NCI-H82 treated with DMSO at 0.1 percent for 48 hours (cell line): ENCODE measurements at regions not wholly inside any gene's neighbourhood (a gene's known extent, or its start where the extent isn't known, plus 50 kb on each side); places are given as distances from the start of the nearest gene placed in this dataset.

Experiments used
- DNase-seq: peaks from one replicate; lab custom pipeline; 2025; ENCODE audit not compliant: unreplicated experiment; lab: John Stamatoyannopoulos, UW

DNA sequence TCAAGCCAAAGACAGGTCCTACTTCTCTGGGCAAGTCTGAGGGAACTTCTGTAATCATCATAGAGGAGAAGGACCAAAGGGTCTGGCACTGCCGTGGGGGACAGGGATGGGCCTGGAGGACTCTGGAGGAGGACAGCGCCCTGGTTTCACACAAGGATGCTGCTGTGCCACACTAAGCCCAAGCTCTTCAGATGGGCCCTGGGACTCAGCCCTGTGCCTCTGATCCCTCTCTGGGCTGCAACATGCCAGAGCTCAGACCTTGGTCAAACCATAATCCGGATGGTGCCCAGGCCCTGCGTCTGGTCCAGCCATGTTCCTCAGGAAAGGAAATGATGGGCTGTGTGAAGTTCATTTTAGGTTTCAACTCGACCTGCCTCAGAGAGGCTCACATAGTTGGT is 222.0 kb upstream of the COPS8 start:
- no peak for DNase-seq

DNA sequence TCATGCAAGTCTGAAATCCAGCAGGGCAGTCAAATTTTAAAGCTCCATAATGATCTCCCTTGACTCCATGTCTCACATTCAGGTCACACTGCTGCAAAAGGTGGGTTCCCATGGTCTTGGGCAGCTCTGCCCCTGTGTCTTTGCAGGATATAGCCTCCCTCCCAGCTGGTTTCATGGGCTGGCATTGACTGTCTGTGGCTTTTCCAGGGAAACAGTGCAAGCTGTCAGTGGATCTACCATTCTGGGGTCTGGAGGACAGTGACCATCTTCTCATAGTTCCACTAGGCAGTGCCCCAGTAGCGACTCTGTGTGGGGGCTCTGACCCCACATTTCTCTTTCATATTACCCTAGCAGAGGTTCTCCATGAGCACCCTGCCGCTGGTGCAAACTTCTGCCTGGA is 220.6 kb upstream of the COPS8 start:
- DNase-seq, result no peak

DNA sequence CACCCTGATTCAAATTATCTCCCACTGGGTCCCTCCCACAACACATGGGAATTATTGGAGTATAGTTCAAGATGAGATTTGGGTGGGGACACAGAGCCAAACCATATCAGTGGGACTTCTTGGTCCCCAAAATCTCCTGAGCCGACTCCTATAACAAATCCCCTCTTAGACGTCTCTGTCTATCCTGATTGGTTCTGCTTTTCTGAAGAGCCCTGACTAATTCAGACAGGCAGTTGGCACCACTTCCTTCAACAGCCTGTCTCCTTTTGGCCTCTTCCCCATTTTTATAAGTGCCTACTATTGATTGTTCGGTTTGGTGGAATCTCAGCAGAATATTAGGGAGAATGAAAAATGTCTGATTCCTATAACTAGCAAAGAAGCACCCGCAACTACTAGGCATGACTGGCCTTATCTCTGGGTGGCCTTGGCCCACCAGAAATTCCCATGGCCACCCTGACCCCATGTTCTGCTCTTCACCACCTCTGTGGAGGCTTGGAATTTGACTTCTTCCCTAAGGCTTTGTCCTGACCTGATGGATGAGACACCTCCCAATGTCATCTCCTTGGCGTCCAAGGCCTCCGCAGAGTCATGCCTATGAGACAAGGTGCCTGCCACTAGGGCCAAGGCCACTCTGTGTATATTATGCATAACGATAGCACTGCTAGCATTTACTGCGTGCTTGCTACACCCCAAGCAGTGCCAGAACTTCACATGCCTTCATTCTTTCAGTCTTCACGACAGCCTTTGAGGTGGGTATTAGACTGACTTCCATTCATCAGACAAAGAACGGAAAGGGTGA is 218.9 kb upstream of the COPS8 start:
- no peak for DNase-seq

DNA sequence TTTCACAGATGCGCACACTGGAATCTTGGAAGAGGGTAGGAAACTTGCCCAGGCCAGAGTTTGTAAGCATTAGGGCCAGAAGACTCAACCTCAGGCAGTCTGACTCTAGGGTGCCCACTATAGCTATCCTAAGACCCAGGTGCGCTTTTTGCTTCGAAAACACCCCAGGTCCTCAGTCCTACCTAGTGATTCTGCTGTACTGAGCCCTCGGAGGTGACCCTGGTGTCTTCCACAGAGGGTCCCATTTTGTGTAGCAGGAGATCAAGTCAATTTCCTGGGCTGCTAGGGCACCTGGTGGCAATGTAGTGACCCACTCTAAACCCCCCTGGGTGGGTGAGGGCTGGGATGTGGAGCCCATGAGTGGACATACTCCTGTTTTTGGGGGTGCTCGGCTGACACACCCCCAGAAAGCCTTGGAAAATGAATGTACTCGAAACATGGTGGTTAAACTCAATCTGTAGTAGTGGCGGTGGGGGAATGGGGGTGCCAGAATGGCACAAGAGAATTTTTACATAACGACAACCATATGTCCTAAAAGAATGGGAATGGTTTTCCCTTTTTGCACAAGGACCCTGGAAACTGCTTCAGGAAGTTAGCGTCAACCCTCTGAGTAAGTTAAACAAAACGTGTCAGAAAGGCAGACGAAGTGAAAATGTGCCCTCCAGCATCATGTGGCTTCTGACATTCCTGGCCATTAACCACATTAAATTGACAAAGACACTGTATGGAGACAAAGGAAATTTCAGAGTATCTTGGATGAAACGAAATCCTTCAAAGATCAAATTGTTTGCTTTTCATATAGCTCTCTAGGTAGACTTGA is 218.0 kb upstream of the COPS8 start:
- DNase-seq, result no peak

DNA sequence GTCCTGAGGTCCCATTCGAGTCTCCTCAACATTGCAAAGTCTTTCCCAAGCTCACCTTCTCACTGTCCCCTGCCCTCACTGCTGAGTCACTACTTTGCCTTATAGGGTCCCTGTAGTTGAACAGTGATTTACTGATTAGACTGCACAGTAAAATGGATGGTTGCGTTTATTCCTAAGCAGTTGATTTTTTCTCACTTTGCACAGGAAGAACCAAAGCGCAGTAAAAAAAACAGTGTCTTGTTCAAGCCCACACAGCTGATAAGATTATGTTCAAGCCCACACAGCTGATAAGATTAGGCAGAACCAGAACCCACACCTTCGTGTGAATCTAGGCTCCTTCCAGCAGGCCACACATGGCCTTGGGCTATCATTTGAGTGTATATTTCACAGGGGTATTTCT is 215.3 kb upstream of the COPS8 start:
- DNase-seq, result no peak

DNA sequence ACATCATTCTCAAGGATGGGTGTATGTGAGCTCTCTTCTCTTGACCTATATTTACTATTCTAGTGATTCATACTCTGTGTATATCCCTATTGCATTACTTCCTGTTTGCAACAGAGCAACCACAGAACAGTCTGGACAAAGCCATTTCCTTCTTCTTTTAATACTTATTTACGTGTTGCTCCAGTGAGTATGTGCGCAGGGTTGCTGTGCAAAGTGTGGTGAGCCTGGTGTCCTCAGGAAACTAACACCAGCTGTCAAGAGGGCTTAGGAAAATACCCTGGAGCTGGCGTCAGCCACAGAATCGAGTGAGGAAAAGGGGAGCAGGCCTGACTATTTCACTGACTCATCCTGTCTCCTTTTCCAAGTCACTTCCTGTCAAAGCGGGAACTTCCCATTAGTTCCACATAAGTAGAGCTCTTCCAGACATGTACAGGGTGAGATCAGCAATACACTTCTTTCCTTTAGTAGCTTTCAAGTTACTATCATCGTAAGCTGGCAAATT is 214.1 kb upstream of the COPS8 start:
- DNase-seq, result no peak

DNA sequence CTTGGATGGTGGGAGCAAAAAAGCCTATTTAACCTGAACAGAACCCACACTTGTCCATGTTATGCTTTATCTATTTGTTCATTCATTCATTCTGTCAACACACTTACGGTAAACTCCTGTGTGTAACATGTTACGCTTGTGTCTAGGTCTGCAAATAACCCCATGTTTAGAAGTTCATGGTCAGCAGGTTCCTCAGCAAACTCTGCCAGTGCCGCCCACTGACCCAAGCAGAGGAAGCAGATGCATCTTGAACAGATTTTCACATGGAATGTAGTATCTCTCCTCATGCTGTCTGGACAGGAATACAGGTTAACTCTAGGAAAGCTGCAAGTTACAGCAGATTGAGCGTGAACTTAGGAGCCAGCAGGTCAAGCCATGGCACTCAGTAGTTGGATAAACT is 213.7 kb upstream of the COPS8 start:
- DNase-seq, result no peak

DNA sequence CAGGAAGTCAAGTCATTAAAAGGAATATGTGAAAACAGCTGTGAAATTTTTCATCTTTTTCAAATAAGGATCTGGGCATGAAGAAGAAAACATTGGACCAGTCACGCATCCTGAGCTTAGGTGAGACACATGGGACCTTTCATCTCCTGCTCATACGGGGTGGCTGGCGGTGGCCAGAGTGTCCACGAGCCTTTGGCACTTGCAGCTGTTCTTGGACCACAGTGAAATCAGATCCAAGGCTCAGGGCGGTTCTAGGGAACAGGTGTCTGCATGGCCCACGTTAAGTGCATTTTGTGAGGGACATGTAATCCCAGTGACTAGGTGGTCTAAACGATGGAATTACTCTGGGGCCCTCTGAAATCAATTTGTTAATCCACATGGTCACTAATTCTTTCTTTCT is 212.7 kb upstream of the COPS8 start:
- DNase-seq, result no peak

DNA sequence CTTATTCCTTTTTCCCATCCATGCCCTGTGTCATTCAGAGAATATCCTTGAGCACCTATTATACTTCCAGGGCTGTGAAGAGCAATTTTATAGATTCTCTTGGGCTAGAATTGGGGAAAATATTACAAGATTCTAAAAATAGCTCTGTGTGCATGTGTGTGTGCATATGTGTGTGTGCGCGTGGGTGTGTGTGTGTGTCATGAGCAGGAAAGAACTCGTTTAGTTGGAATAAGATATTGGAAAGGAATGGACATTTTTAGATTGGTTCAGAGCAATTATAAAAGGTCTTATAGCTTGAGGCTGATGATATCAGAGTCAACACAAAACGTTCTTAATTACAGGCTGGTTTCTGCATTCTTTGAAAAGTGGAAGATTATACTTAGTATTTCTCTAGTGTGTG is 212.1 kb upstream of the COPS8 start:
- no peak for DNase-seq

DNA sequence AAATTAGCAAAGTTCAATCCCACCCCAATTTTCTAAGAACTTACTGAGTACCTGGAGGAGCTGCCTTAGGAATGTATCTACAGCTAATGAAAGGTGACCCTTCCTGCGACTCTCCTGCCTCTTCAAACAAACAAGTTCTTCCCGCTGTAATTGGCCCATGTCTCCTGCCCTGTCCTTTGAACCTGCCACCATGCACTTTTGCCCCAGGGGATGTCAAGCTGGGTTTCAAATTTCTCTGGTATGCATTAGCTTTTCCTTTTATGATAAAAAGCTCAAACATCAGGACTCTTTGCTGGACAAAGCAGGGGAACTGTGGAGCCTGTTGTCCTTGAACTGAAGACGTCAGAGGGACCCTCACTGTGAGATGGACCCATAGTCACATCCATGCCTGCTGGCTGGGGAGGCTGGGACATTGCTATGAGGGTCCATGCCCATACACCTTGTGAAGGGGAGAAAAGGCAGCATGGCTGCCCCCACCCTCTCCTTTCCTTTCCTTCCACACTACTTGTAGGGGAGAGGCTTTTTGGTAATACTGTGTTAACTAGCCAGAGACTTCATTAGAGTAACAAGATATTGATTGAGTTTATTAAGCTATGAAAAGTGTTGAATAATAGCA is 210.7 kb upstream of the COPS8 start:
- DNase-seq, result no peak

DNA sequence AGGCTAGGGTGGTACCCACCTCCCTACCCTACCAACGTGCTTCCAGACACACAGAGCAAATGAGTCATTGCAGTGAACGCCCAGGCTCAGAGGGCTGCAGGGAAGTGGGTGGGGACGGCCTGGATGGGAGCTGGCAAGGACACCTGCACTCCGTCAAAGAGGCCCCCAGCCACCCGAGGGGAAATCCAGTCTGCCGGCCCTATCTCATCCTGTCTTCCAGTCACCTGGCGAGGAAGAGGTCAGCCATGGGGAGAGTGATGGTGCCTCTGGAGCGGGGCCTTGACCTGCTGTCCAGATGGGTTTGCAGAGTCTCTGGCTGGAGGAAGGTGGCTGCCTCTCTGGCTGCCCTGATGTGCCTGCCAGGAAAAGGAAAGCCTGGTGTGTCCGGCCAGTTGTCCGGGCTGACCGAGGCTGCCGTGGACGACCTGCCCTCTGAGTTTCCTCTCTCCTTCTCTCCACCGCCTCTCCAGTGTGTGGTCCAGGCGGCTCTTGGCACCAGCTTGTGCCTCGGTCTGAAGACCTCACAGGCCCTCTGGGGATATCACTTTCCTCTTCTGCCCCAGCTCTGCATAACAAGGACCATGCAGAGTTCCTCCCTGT is 209.7 kb upstream of the COPS8 start:
- no peak for DNase-seq

DNA sequence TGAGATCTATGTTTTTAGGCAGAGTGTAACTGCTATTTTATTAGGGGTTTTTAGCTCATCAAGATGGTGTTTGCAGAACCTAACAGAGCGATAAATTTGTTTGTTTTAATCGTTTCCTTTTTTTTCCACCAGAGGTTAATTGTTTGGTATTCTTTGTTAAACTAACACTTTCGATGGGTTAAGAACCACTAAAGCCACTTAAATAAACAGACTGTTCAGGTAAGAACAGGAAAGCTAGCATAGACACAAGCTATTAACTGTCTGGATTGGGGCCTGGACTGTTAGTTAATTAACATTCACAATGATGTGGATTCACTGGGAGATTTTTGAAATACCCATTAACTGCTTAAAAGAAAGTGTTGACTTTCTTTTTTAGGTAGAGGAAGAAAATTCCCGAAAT is 209.0 kb upstream of the COPS8 start:
- no peak for DNase-seq

DNA sequence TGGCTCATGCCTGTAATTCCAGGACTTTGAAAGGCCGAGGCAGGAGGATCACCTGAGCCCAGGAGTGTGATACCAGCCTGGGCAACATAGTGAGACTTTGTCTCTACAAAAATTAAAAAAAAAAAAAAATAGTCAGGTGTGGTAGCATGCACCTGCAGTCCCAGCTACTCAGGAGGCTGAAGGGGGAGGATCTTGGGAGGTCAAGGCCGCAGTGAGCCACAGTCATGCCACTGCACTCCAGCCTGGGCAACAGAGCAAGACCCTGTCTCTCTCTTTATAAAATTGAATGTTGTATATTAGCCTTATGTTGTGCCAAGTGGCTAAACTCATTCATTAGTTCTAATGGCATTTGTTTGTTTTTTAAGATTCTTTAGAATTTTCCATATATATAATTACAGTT is 207.7 kb upstream of the COPS8 start:
- no peak for DNase-seq

DNA sequence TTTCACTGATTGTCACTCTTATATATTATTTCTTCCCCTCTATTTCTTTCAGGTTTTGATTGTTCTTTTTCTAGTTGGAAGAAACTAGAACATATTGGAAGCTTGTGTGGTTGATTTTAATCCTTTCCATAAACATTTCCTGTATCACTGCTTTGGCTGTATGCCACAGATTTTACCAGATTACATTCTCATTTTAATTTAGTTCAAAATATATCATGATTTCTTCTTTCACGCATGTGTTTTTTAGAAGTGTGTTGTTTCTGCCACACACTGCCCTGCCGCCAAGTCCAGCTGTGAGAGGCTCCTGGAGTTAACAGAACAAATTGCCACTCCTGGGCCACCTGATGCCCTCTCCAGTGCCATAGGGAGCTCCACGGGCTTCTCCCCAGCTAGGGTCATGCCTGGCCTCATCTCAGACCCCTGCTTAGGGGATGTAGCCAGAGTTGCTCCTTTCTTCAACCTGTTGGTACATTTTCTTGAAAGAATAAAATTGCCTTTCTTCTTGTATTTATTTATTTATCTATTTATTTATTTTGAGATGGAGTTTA is 206.2 kb upstream of the COPS8 start:
- DNase-seq, result no peak

DNA sequence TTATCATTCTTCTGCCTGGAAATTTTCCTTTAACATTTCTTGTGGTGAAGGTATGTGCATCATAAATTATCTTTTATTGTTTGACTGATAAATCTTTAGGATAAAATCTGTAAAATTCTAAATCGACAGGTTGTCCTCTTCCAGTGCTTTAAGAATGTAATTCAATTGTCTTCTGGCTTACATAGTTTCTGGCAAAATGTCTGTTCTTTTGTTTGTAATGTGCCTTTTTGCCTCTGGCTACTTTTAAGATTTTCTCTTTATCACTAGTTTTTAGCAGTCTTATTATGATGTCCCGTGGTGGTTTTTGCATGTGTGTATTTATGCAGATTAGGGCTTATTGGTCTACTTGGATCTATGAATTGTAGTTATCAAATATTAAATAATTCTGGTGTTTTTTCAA is 203.6 kb upstream of the COPS8 start:
- DNase-seq, result no peak

DNA sequence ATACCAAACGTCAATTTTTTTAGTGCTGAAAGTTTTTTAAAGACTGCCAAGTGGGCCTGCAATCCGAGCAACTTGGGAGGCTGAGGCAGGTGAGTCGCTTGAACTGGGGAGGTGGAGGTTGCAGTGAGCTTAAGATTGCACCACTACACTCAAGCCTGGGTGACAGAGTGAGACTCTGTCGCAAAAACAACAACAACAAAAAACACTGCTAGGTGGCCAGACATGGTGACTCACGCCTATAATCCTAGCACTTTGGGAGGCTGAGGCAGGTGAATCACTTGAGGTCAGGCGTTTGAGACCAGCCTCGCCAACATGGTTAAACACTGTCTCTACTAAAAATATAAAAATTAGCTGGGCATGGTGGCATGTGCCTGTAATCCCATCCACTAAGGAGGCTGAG is 202.8 kb upstream of the COPS8 start:
- no peak for DNase-seq

DNA sequence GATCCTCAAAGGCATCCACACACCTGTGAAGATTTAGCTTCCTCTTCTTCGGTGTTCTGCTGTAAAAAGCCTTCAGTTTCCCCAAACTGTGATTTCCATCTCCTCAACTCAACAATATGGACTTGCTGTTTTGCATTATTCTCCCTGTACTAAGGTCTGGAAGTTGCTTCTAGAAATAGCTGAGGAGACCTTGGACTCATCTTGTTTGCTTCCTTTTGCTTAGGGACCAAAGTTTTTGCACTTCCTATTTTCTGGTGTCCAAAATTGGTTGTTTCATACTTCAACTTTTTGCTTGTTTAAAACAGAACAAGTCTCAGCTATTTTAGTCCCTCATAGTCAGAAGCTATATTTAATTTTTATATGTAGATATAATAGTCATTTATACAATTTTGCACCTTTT is 201.9 kb upstream of the COPS8 start:
- DNase-seq, result no peak

DNA sequence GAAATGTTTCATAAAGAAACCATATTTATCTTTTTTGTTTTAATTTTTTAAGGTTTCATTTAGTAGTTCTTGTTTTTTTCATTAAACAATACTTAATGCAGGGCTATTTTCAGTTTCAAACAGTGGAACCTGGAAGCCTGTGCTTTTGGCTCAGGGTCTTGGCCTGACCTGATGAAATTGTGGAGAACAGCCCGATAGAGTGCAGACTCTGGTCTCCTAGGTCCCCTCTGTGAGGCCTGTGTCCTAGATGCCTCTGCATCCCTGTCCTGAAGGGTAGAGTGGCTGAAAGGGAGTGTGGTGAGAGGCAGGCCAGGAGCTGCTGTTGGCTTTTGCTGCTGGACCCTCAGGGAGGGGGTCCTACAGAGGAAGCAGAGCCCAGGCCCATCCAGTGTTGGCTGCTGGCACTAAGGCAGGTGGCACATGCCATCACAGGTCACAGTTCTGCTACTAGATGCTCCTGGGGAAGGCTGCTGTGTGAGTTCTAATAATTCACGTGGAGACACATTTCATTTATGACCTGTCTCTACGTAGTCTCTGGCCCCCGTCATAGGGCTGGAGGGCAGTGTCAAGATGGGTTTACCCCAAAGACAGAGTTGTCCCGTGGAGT is 201.0 kb upstream of the COPS8 start:
- no peak for DNase-seq

DNA sequence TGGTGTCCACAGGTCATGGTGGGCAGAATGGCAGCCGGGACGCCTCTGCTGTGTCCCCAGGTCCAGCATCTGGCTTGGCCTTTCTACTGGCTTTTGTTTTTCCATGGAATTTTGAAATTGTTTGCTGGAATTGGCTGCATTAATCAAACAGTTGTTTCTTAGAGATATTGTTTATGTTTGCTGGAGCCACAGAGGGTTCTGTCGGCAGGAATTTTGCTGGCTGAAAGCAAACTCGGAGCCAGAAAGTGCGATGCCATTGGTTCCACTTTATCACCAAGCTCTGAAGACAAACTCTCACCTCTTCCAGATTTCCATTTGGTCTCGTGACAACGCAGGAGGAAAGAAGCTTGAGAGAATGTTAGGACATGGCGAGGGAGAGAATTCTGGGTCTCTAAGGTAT is 199.2 kb upstream of the COPS8 start:
- DNase-seq, result no peak

DNA sequence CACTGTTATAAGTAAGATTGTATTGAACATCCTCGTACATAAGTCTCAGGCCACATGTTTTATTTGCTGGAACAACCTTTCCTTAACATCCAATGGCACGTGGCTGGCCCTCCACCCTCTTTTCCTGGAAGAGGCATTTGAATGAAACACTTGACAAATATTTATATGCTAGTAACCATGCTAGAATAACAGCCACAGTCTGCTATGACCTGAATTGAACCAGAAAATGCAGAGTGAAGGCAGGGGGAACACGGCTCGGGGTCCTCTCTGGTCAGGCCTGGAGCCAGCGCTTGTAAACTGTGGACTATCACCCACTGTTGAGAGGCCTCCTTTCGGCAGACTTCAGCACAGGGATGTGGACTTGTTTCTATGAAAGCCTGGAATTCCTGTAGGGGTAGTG is 198.2 kb upstream of the COPS8 start:
- DNase-seq, result no peak
